ENCODE measurements at regions not wholly inside any gene's neighbourhood (a gene's known extent, or its start where the extent isn't known, plus 50 kb on each side); places are given as distances from the start of the nearest gene placed in this dataset.

DNA sequence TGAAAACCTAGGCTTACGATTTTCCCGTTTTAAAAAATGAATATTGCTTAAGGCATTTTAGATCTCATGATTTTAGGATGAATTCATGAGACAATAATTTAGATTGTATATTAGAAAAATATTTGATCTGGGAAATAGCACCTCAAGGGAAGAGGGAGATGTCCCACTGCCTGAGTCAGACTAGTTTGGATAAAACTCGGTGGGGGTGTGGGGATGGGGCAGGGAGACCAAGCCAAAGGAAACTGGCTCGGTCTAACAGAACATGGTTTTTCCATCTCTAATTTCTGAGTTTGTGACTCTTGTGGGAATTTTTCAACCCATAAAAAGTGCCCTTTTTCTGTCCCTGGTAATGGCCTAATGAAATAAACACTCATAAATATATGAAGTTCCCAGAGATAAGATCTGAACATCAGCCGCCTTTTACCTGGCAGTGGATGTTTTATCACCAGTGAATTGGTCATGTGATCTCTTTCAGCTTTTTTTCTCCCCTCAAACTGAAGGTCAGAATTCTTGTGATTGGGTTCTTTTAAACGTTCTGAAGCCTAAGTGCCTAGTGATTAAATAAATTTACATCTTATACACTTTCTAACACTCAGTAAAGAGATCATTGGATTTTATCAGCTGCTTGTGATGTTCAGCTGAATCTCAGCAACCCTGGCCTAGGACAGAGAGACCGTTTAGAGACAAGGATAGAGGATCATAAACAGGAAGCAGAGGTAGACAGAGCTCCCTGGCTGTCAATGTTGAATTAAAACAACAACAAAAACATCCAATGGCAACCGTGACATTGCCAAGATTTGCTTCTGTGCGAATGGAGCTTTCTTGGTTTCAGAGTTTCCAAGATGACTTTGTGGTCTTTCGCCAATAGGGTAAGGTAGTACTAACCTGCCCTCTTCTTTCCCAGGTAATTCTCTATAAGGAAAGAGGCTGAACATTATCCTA, 1038.2 kb downstream of the MCTP2 start:
- TF ChIP-seq, protein P1, sequence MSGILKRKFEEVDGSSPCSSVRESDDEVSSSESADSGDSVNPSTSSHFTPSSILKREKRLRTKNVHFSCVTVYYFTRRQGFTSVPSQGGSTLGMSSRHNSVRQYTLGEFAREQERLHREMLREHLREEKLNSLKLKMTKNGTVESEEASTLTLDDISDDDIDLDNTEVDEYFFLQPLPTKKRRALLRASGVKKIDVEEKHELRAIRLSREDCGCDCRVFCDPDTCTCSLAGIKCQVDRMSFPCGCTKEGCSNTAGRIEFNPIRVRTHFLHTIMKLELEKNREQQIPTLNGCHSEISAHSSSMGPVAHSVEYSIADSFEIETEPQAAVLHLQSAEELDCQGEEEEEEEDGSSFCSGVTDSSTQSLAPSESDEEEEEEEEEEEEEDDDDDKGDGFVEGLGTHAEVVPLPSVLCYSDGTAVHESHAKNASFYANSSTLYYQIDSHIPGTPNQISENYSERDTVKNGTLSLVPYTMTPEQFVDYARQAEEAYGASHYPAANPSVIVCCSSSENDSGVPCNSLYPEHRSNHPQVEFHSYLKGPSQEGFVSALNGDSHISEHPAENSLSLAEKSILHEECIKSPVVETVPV (CRISPR knock-in tag; IDR thresholded peaks at IDR 0.05) = no peak
- no peak for TF ChIP-seq ZNF565 (CRISPR knock-in tag; conservative IDR thresholded peaks at IDR 0.05; ENCODE audit: low read depth)
- no peak for TF ChIP-seq ZFP30 (CRISPR knock-in tag; IDR thresholded peaks at IDR 0.05)
- no peak for TF ChIP-seq ARNTL (CRISPR knock-in tag; IDR thresholded peaks at IDR 0.05; ENCODE audit: borderline replicate concordance, low read depth)
- no peak for TF ChIP-seq ESRRG (CRISPR knock-in tag; IDR thresholded peaks at IDR 0.05)
- TF ChIP-seq, protein P2, sequence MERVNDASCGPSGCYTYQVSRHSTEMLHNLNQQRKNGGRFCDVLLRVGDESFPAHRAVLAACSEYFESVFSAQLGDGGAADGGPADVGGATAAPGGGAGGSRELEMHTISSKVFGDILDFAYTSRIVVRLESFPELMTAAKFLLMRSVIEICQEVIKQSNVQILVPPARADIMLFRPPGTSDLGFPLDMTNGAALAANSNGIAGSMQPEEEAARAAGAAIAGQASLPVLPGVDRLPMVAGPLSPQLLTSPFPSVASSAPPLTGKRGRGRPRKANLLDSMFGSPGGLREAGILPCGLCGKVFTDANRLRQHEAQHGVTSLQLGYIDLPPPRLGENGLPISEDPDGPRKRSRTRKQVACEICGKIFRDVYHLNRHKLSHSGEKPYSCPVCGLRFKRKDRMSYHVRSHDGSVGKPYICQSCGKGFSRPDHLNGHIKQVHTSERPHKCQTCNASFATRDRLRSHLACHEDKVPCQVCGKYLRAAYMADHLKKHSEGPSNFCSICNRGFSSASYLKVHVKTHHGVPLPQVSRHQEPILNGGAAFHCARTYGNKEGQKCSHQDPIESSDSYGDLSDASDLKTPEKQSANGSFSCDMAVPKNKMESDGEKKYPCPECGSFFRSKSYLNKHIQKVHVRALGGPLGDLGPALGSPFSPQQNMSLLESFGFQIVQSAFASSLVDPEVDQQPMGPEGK (CRISPR knock-in tag; IDR thresholded peaks at IDR 0.05; ENCODE audit: borderline replicate concordance) = no peak
- no peak for TF ChIP-seq OSR1 (CRISPR knock-in tag; IDR thresholded peaks at IDR 0.05)
- no peak for TF ChIP-seq BACH2 (CRISPR knock-in tag; IDR thresholded peaks at IDR 0.05; ENCODE audit: borderline replicate concordance)
- TF ChIP-seq, protein P3, sequence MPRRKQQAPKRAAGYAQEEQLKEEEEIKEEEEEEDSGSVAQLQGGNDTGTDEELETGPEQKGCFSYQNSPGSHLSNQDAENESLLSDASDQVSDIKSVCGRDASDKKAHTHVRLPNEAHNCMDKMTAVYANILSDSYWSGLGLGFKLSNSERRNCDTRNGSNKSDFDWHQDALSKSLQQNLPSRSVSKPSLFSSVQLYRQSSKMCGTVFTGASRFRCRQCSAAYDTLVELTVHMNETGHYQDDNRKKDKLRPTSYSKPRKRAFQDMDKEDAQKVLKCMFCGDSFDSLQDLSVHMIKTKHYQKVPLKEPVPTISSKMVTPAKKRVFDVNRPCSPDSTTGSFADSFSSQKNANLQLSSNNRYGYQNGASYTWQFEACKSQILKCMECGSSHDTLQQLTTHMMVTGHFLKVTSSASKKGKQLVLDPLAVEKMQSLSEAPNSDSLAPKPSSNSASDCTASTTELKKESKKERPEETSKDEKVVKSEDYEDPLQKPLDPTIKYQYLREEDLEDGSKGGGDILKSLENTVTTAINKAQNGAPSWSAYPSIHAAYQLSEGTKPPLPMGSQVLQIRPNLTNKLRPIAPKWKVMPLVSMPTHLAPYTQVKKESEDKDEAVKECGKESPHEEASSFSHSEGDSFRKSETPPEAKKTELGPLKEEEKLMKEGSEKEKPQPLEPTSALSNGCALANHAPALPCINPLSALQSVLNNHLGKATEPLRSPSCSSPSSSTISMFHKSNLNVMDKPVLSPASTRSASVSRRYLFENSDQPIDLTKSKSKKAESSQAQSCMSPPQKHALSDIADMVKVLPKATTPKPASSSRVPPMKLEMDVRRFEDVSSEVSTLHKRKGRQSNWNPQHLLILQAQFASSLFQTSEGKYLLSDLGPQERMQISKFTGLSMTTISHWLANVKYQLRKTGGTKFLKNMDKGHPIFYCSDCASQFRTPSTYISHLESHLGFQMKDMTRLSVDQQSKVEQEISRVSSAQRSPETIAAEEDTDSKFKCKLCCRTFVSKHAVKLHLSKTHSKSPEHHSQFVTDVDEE (CRISPR knock-in tag; IDR thresholded peaks at IDR 0.05) = no peak

All from SK-N-SH treated with all-trans-retinoic acid at 6 μM for 48 hours (cell line).